SU-DHL-6 (cell line): ENCODE measurements at regions not wholly inside any gene's neighbourhood (a gene's known extent, or its start where the extent isn't known, plus 50 kb on each side); places are given as distances from the start of the nearest gene placed in this dataset.

ENCODE experiments used
- H2AFZ ChIP-seq: fragments of 200-600 bp; sonication (generic); 2 replicates; pipeline ENCODE4 v1.6.1; 2014; ENCODE audit warnings: low read depth, mild to moderate bottlenecking, moderate library complexity, mixed read lengths, antibody characterized with exemption, low read length; ENCODE audit not compliant: severe bottlenecking
- H3F3A ChIP-seq: fragments of 200-600 bp; shearing (Covaris generic); 2 replicates; pipeline ENCODE4 v1.6.0; 2016; ENCODE audit warnings: antibody characterized with exemption, mild to moderate bottlenecking; ENCODE audit not compliant: insufficient read depth
- H3K27ac ChIP-seq: fragments of 200-600 bp; sonication (generic); 2 replicates; pipeline ENCODE4 v1.5.1; 2016; ENCODE audit warnings: low read depth, mild to moderate bottlenecking, low read length, moderate library complexity, mixed read lengths
- H3K27me3 ChIP-seq: fragments of 200-600 bp; sonication (generic), shearing (Covaris generic); 2 replicates; pipeline ENCODE4 v1.6.0; 2014; ENCODE audit warnings: mild to moderate bottlenecking, low read length
- H3K36me3 ChIP-seq: fragments of 200-600 bp; sonication (generic); 2 replicates; pipeline ENCODE4 v1.6.1; 2014; ENCODE audit warnings: mild to moderate bottlenecking, low read length, mixed read lengths
- H3K4me2 ChIP-seq: fragments of 300-600, 200-600 bp; shearing (Covaris generic), sonication (generic); 2 replicates; pipeline ENCODE4 v1.6.0; 2014; ENCODE audit warnings: low read length, low read depth, mild to moderate bottlenecking; ENCODE audit not compliant: poor library complexity, severe bottlenecking
- H3K4me3 ChIP-seq: fragments of 200-600 bp; sonication (generic); 2 replicates; pipeline ENCODE4 v1.5.1; 2014; ENCODE audit warnings: antibody characterized with exemption, low read length, mild to moderate bottlenecking, mixed read lengths; ENCODE audit not compliant: insufficient read depth, poor library complexity, severe bottlenecking
- H3K79me2 ChIP-seq: fragments of 200-600 bp; sonication (generic); 2 replicates; pipeline ENCODE4 v1.6.1; 2014; ENCODE audit warnings: mild to moderate bottlenecking, low read length, moderate library complexity; ENCODE audit not compliant: insufficient read depth
- H3K9ac ChIP-seq: fragments of 200-600 bp; sonication (generic); 2 replicates; pipeline ENCODE4 v1.7.0; 2014; ENCODE audit warnings: mild to moderate bottlenecking, low read length
- H3K9me2 ChIP-seq: fragments of 200-600 bp; sonication (generic); replicated peaks from 2 replicates; pipeline ENCODE4 v1.6.1; 2014; ENCODE audit warnings: low read length; ENCODE audit not compliant: insufficient read depth
- H3K9me3 ChIP-seq: fragments of 200-600 bp; sonication (generic); 2 replicates; pipeline ENCODE4 v1.6.1; 2014; ENCODE audit warnings: low read length, mixed read lengths; ENCODE audit not compliant: insufficient read depth
- H4K20me1 ChIP-seq: fragments of 200-600 bp; sonication (generic); 2 replicates; pipeline ENCODE4 v1.6.1; 2014; ENCODE audit warnings: low read depth, mild to moderate bottlenecking, antibody characterized with exemption, low read length, moderate library complexity, mixed read lengths
- EZH2phosphoT487 ChIP-seq: fragments of 200-600 bp; sonication (generic), shearing (Covaris generic); conservative IDR thresholded peaks from 2 replicates; pipeline ENCODE4 v1.6.1; 2018; ENCODE audit warnings: mild to moderate bottlenecking, antibody characterized with exemption, low read length, moderate library complexity, mixed read lengths
- TF ChIP-seq, protein P1 (sequence below): fragments of 200-600 bp; sonication (generic); IDR thresholded peaks from one replicate; pipeline ENCODE4 v1.5.1; 2017; ENCODE audit warnings: antibody characterized with exemption, mild to moderate bottlenecking, low read length, moderate library complexity; ENCODE audit not compliant: insufficient read depth, poor library complexity, severe bottlenecking

DNA sequence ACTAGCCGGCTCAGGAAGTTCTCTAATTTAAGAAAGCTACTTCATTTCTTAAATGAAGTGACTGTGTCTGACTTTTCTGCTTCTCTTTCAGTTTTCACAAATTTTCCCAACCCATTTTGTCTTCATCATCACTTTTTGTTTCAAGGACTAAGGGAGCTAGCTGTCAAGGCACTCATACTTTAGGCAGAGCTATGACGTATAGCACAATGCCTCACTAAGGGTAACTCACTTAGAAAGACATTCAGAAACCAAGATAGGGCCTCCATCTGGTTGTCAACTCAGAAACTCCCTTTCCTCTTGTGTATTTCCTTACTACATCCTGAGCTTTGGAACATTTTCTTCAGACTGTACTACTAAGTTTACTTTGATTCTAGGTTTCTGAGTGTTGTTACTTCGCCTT is 397.9 kb downstream of the TOX3 start:
- H3K79me2 ChIP-seq: no peaks in the 10 kb centered on the region
- no peaks in the 10 kb centered on the region for H3K36me3 ChIP-seq
- no peaks in the 10 kb centered on the region for H3F3A ChIP-seq
- no peaks in the 10 kb centered on the region for H3K9me3 ChIP-seq
- H2AFZ ChIP-seq: no peak overlapping the region
- no peak overlapping the region for H3K9ac ChIP-seq
- H3K27me3 ChIP-seq: no peaks in the 10 kb centered on the region
- H3K4me2 ChIP-seq: no peak overlapping the region
- no peaks in the 10 kb centered on the region for H3K9me2 ChIP-seq
- no peak overlapping the region for H3K4me3 ChIP-seq
- no peak overlapping the region for H3K27ac ChIP-seq
- no peaks in the 10 kb centered on the region for H4K20me1 ChIP-seq
- TF ChIP-seq EZH2phosphoT487: no peak
- TF ChIP-seq, protein P1, sequence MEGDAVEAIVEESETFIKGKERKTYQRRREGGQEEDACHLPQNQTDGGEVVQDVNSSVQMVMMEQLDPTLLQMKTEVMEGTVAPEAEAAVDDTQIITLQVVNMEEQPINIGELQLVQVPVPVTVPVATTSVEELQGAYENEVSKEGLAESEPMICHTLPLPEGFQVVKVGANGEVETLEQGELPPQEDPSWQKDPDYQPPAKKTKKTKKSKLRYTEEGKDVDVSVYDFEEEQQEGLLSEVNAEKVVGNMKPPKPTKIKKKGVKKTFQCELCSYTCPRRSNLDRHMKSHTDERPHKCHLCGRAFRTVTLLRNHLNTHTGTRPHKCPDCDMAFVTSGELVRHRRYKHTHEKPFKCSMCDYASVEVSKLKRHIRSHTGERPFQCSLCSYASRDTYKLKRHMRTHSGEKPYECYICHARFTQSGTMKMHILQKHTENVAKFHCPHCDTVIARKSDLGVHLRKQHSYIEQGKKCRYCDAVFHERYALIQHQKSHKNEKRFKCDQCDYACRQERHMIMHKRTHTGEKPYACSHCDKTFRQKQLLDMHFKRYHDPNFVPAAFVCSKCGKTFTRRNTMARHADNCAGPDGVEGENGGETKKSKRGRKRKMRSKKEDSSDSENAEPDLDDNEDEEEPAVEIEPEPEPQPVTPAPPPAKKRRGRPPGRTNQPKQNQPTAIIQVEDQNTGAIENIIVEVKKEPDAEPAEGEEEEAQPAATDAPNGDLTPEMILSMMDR: no peak

DNA sequence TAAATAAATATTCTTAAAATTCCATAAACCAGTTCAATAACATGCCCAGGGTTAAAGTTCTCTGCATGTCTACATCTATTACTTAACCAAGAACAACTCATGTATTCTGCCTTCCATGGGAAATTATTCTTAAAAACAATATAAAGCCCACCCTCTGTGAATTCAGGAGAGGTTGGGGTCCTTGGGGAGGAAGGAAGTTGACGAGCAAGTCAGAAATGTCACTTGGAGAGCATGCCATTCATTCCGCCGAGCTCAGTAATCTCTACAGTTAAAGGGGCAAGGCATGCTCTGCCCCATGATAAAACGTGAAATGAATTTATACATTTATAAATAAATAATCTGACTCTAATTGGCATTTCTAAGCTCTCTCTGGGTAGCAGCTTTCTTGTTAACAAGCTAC is 405.1 kb downstream of the TOX3 start:
- no peaks in the 10 kb centered on the region for H4K20me1 ChIP-seq
- H3K27me3 ChIP-seq: no peaks in the 10 kb centered on the region
- H3K4me2 ChIP-seq: no peak overlapping the region
- no peak for TF ChIP-seq EZH2phosphoT487
- TF ChIP-seq, protein P1: no peak
- H3K27ac ChIP-seq: no peak overlapping the region
- H3F3A ChIP-seq: no peaks in the 10 kb centered on the region
- H3K9me2 ChIP-seq: no peaks in the 10 kb centered on the region
- no peak overlapping the region for H3K4me3 ChIP-seq
- no peak overlapping the region for H3K9ac ChIP-seq
- H3K9me3 ChIP-seq: no peaks in the 10 kb centered on the region
- no peak overlapping the region for H2AFZ ChIP-seq
- H3K36me3 ChIP-seq: no peaks in the 10 kb centered on the region
- H3K79me2 ChIP-seq: no peaks in the 10 kb centered on the region

DNA sequence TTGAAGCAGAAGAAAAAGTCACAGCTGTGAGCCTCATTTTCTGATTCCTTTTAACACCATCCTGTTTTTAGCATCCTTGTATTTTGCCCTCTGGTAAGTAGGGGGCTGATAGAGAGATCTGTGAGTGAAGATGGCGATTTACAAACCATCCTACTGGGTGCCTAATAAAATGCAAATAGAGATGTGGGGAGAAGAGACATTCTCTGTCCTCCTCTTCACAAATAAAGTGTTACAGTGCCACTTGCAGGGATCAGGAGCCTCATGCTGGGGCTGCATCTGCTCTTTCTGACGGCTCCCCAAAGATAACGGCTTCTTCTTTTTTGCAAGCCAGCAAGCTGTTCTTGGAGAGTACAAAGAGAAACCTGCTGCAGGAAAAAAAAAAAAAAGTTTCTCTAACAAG is 418.6 kb downstream of the TOX3 start:
- Histone ChIP-seq H3K9ac (no peak overlapping the region), H3K9me2 (no peaks in the 10 kb centered on the region), H4K20me1 (no peaks in the 10 kb centered on the region), H3K27ac (no peak overlapping the region), H3K9me3 (no peaks in the 10 kb centered on the region), H2AFZ (no peak overlapping the region), H3K4me3 (no peak overlapping the region), H3K4me2 (no peak overlapping the region), H3K27me3 (no peaks in the 10 kb centered on the region), H3F3A (no peaks in the 10 kb centered on the region), H3K79me2 (no peaks in the 10 kb centered on the region), H3K36me3 (no peaks in the 10 kb centered on the region)
- no peak for TF ChIP-seq EZH2phosphoT487
- TF ChIP-seq, protein P1: no peak

DNA sequence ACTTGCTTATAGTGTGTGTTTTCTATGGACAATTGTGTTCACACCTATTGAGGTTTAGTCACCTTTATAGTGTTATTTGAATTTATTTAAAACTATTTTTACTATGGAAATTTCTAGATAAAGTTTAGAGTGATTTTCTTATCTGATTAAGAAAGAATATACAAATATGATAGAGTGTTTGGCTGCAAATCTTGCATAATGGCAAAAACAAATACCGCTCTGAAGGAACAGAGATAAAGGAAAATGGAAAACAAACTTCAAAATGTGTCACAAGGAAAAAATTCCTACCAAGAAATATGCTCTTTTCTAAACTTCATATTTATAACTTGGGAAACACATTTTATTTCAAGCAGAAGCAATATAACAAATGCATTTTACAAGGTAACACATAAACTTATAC is 423.1 kb downstream of the TOX3 start:
- H3K9ac ChIP-seq: no peak overlapping the region
- no peaks in the 10 kb centered on the region for H3K79me2 ChIP-seq
- no peak overlapping the region for H3K4me2 ChIP-seq
- TF ChIP-seq, protein P1: no peak
- no peak for TF ChIP-seq EZH2phosphoT487
- no peaks in the 10 kb centered on the region for H3K36me3 ChIP-seq
- no peak overlapping the region for H2AFZ ChIP-seq
- no peak overlapping the region for H3K4me3 ChIP-seq
- H3F3A ChIP-seq: no peaks in the 10 kb centered on the region
- no peak overlapping the region for H3K27ac ChIP-seq
- H4K20me1 ChIP-seq: no peaks in the 10 kb centered on the region
- no peaks in the 10 kb centered on the region for H3K9me2 ChIP-seq
- H3K9me3 ChIP-seq: peaks cover 6% of the 10 kb centered on the region; the same call in 1 of the 2 replicates
- H3K27me3 ChIP-seq: no peaks in the 10 kb centered on the region
